Keratinocyte (primary cell): ENCODE measurements at regions not wholly inside any gene's neighbourhood (a gene's known extent, or its start where the extent isn't known, plus 50 kb on each side); places are given as distances from the start of the nearest gene placed in this dataset.

Source experiments
- DNase-seq: peaks from one replicate; pipeline ENCODE4 v3.0.0-alpha.2; 2011; ENCODE audit warnings: low read depth, missing footprints, low spot score
- FAIRE-seq: peaks from 2 replicates; lab custom pipeline; 2011; peaks lifted over from hg19 to GRCh38; lab: Jason Lieb, UNC
- H2AFZ ChIP-seq: 2 replicates; pipeline ENCODE4 v1.6.0; 2012; ENCODE audit warnings: low read length, control low read depth, inconsistent platforms; ENCODE audit not compliant: control insufficient read depth
- H3K27ac ChIP-seq: 2 replicates; pipeline ENCODE4 v1.5.1; 2011; ENCODE audit warnings: low read length; ENCODE audit not compliant: control insufficient read depth, insufficient read depth
- H3K27me3 ChIP-seq: 3 replicates; pipeline ENCODE4 v1.6.0; 2011; ENCODE audit warnings: low read length; ENCODE audit not compliant: control insufficient read depth, insufficient read depth; ENCODE audit errors: extremely low read depth
- H3K36me3 ChIP-seq, 2 experiments: 2 replicates in 1 of 2; 3 replicates in 1 of 2; pipeline ENCODE4 v1.5.1; 2011; ENCODE audit warnings: low read length in 2 of 2, mild to moderate bottlenecking in 1 of 2; ENCODE audit not compliant: control insufficient read depth in 2 of 2, insufficient read depth in 2 of 2; ENCODE audit errors: extremely low read depth in 1 of 2
- H3K4me1 ChIP-seq: 3 replicates; pipeline ENCODE4 v1.5.1; 2011; ENCODE audit warnings: low read length; ENCODE audit not compliant: control insufficient read depth, insufficient read depth; ENCODE audit errors: extremely low read depth
- H3K4me2 ChIP-seq: 3 replicates; pipeline ENCODE4 v1.6.0; 2011; ENCODE audit warnings: low read depth, low read length; ENCODE audit not compliant: control insufficient read depth, insufficient read depth; ENCODE audit errors: extremely low read depth
- H3K4me3 ChIP-seq, 3 experiments: fragments of 200-600 bp in 1 of 3; sonication (generic) in 1 of 3; 2 replicates in 2 of 3; 3 replicates in 1 of 3; pipeline ENCODE4 v1.5.1; 2011 to 2016; ENCODE audit warnings: low read length in 3 of 3, mild to moderate bottlenecking in 3 of 3, control low read depth in 2 of 3, inconsistent platforms in 1 of 3, low read depth in 1 of 3, mixed read lengths in 1 of 3, mixed run types in 1 of 3, moderate library complexity in 1 of 3; ENCODE audit not compliant: control insufficient read depth in 2 of 3, insufficient read depth in 2 of 3; ENCODE audit errors: extremely low read depth in 1 of 3
- H3K79me2 ChIP-seq: 2 replicates; pipeline ENCODE4 v1.6.0; 2012; ENCODE audit warnings: low read length; ENCODE audit not compliant: control insufficient read depth, insufficient read depth
- H3K9ac ChIP-seq: 3 replicates; pipeline ENCODE4 v1.6.0; 2011; ENCODE audit warnings: low read length; ENCODE audit not compliant: control insufficient read depth, insufficient read depth; ENCODE audit errors: extremely low read depth
- H3K9me1 ChIP-seq: 3 replicates; pipeline ENCODE4 v1.6.0; 2011; ENCODE audit warnings: low read length; ENCODE audit not compliant: control insufficient read depth, insufficient read depth; ENCODE audit errors: extremely low read depth
- H3K9me3 ChIP-seq: 2 replicates; pipeline ENCODE4 v1.5.1; 2012; ENCODE audit warnings: low read depth, low read length; ENCODE audit not compliant: control insufficient read depth
- H4K20me1 ChIP-seq: 3 replicates; pipeline ENCODE4 v1.6.0; 2011; ENCODE audit warnings: low read length; ENCODE audit not compliant: control insufficient read depth, insufficient read depth; ENCODE audit errors: extremely low read depth
- EZH2 ChIP-seq: IDR thresholded peaks from one replicate; pipeline ENCODE4 v1.6.1; 2012; ENCODE audit warnings: inconsistent platforms, mild to moderate bottlenecking, low read length, moderate library complexity
- dilution Hi-C: fragments of 300-500 bp; cut with MboI; formaldehyde crosslinking; loops from one replicate; pipeline ENCODE4 v1.7.0; 2020; ENCODE audit warnings: low sequenced_read_pairs; ENCODE audit not compliant: extremely low pct_ligation_motif_present
- TF ChIP-seq, protein P1 (sequence below), 3 experiments: IDR thresholded peaks in 1 of 3; conservative IDR thresholded peaks in 1 of 3; optimal IDR thresholded peaks in 1 of 3; 2 replicates in 2 of 3; 3 replicates in 1 of 3; pipeline versions ENCODE3 to v1.5.1; 2011; ENCODE audit warnings: low read length in 3 of 3, mild to moderate bottlenecking in 3 of 3, moderate library complexity in 2 of 3, control low read depth in 1 of 3, inconsistent platforms in 1 of 3; ENCODE audit not compliant: insufficient read depth in 2 of 3; ENCODE audit errors: extremely low read depth in 1 of 3

DNA sequence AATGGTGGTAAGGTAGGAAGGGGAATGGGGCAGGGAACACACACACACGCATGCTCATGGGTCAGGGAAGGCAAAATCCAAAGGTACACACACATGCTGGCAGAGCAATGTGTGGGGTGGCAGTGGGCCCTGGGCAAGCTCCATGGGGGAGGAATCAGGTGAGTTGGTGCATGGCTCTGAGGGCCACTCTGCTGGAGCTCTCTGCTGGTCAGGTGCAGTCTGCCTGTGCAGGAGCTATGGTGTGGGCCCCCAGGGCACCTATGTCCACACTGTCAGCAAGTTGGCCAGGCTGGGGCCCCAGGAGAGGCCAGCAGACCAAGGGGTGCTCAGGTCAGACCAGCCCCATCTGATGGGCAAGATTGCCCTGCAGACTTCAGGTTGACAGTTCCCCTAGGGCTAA is 90.1 kb upstream of the GAP43 start:
- Histone ChIP-seq H3K4me2 (no peak overlapping the region), H3K27ac (no peak overlapping the region), H3K9me1 (no peaks in the 10 kb centered on the region), H4K20me1 (no peaks in the 10 kb centered on the region), H3K36me3 (no peaks in the 10 kb centered on the region), H3K4me3 (no peak overlapping the region), H3K9me3 (no peaks in the 10 kb centered on the region), H3K79me2 (no peaks in the 10 kb centered on the region), H3K4me1 (no peaks in the 10 kb centered on the region), H3K27me3 (no peaks in the 10 kb centered on the region), H3K9ac (no peak overlapping the region), H2AFZ (no peak overlapping the region)
- DNase-seq = no peak
- TF ChIP-seq, protein P1, sequence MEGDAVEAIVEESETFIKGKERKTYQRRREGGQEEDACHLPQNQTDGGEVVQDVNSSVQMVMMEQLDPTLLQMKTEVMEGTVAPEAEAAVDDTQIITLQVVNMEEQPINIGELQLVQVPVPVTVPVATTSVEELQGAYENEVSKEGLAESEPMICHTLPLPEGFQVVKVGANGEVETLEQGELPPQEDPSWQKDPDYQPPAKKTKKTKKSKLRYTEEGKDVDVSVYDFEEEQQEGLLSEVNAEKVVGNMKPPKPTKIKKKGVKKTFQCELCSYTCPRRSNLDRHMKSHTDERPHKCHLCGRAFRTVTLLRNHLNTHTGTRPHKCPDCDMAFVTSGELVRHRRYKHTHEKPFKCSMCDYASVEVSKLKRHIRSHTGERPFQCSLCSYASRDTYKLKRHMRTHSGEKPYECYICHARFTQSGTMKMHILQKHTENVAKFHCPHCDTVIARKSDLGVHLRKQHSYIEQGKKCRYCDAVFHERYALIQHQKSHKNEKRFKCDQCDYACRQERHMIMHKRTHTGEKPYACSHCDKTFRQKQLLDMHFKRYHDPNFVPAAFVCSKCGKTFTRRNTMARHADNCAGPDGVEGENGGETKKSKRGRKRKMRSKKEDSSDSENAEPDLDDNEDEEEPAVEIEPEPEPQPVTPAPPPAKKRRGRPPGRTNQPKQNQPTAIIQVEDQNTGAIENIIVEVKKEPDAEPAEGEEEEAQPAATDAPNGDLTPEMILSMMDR (optimal IDR thresholded peaks at IDR 0.05 in 1 of 3, IDR thresholded peaks at IDR 0.05 in 1 of 3, conservative IDR thresholded peaks at IDR 0.05 in 1 of 3; ENCODE audit: extremely low read depth in 1 of 3, insufficient read depth in 2 of 3, low read length in 3 of 3) = no peak
- TF ChIP-seq EZH2 = no peak
- dilution Hi-C loops = no loop called here
- FAIRE-seq = no peak

DNA sequence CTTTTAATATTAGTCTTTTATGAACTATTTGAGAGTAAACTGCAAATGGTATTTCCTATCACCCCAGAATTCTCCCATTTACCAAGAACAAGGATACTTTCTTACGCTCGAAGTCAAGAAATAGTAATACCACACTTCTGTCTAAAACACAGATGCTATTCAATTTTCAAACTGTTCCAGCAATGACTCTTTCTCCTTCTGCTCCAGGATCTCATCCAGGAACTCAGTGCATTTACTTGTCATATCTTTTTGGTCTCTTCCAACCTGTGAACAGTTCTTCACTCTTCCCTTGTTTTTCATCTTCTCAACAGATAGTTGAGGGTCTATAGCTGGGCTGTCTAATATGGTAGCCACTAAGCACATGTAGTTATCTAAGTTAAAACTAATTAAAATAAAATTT is 87.1 kb upstream of the GAP43 start:
- H3K36me3 ChIP-seq = no peaks in the 10 kb centered on the region
- DNase-seq = no peak
- H3K27me3 ChIP-seq = no peaks in the 10 kb centered on the region
- no peaks in the 10 kb centered on the region for H3K9me1 ChIP-seq
- H2AFZ ChIP-seq = no peak overlapping the region
- no peak overlapping the region for H3K4me3 ChIP-seq
- H3K9ac ChIP-seq = no peak overlapping the region
- no peak overlapping the region for H3K27ac ChIP-seq
- dilution Hi-C loops = no loop called here
- H4K20me1 ChIP-seq = no peaks in the 10 kb centered on the region
- no peak for FAIRE-seq
- TF ChIP-seq EZH2 = no peak
- TF ChIP-seq, protein P1 (optimal IDR thresholded peaks at IDR 0.05 in 1 of 3, IDR thresholded peaks at IDR 0.05 in 1 of 3, conservative IDR thresholded peaks at IDR 0.05 in 1 of 3; ENCODE audit: extremely low read depth in 1 of 3, insufficient read depth in 2 of 3, low read length in 3 of 3) = no peak
- no peaks in the 10 kb centered on the region for H3K4me1 ChIP-seq
- H3K9me3 ChIP-seq = no peaks in the 10 kb centered on the region
- H3K79me2 ChIP-seq = no peaks in the 10 kb centered on the region
- H3K4me2 ChIP-seq = no peak overlapping the region
